ENCODE measurements at regions not wholly inside any gene's neighbourhood (a gene's known extent, or its start where the extent isn't known, plus 50 kb on each side); places are given as distances from the start of the nearest gene placed in this dataset.
A peak's percentile ranks its signal among the peaks of the same experiment; 100 is the strongest.

- DNase-seq (ENCODE audit: low spot score) = no peak
These were observed 113.8 kb upstream of the ARMC2 start for GRCh38 chr6:108734271-108734922.

DNA sequence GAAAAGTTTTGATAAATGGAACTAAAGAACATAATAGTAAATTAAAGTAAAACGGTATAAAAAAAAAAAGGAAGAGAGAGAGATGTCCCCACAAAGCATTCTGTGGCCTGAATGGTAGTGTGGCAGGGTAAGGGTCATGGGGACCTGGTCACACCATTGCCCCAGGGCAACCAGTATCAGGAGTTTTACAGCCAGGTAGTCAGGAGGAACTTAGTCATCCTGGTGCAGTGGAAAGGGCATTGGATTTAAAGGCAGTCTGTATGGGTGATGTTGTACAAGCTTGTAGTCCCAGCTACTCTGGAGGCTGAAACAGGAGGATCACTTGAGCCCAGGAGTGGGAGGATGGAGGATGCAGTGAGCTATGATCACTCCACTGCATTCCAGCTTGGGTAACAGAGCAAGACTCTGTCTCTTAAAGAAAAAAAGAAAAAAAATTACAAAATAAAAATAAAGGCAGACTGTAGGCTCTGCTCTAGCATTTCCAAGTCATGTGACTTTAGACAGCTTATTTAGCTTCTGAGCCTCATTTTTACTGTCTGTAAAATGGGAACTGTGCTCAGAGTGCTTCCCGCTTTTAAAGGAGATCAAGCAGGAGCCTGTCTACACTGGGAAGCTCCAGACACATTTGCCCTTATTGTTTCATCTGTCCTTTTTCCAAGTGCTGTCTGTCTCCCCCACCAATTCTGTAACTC, 112.8 kb upstream of the ARMC2 start:
- DNase-seq (ENCODE audit: low spot score) = no peak

DNA sequence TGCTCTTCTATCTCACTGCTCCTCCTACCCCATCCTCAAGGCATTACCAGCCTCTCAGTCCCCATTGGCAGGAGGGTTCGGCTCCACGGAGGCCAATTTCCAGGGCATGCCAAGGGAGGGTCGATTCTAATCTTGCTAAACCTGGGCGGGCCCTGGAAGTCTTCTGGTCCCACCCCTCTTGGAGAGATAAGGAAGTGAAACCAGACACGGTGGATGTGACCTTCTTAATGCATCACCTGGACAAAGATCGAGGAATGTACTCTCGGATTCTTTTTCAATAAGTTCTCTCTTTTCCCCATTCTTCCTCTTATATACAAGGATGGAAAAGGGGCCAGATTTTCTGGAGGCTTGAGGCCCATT, 112.2 kb upstream of the ARMC2 start:
- no peak for DNase-seq (ENCODE audit: low spot score)

DNA sequence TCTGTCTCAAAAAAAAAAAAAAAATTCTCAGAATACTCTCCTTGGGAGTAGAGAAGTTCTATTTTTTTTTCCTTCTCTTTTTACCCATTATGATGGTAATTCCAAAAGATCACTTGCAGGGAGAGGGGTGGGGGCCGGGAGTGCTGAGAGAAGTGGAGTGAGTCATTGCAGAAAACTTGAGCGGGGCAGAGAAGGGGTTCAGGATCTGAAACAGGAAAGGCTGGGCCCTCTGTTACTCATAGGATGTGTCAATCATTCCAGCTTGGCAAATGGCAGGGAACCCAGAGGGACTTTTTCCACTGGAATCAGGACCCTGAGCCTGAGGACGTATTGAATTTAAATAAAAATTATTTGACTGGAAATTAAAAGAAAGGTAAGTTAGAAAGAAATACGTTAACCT, 111.4 kb upstream of the ARMC2 start:
- peak; percentile 85 for DNase-seq (ENCODE audit: low spot score)

- DNase-seq (ENCODE audit: low spot score) = peak; percentile 91
These were observed 110.4 kb upstream of the ARMC2 start for GRCh38 chr6:108737594-108738546.

GRCh38 chr6:108738684-108739416, 109.4 kb upstream of the ARMC2 start:
- DNase-seq (ENCODE audit: low spot score) = no peak

DNA sequence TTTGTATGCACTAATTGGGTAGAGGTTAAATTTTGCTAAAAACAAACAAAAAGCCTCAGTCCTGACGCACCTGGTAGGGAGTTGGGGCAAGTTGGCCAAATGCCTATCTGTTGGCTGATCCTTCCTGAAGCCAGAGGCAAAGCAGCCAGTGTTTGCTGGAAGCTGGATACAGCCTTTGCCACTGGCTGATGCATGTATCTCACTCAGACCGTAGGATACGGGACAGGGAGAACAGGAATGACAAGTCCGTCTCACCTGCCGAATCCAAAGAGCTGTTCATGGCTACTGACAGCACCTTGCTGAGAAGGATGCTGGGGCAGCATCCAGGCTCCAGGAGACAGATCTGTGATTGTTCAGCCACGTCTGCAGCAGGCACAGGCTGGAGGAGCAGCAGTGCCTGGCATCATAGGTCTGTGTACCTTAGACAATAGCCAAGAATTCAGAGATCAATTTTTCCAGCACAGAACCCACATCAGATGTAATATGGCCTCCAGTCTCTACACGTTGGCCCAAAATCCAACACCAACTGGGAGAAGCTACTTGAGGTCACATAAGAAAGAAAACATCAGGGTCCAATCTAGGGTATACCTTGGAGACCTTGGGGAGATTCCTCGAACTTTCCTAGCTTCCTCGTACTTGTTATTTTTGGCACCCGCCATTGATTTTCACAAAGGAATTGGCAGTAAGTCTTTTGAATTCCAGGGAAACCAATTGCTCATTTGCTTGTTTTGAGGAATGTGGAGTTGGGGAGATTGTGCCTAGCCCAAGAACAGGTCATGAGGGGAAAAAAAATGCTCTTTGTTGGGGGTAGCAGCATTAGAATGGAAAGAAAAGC, 108.5 kb upstream of the ARMC2 start:
- no peak for DNase-seq (ENCODE audit: low spot score)

- no peak for DNase-seq (ENCODE audit: low spot score)
These were observed 106.8 kb upstream of the ARMC2 start for GRCh38 chr6:108741331-108741989.

DNA sequence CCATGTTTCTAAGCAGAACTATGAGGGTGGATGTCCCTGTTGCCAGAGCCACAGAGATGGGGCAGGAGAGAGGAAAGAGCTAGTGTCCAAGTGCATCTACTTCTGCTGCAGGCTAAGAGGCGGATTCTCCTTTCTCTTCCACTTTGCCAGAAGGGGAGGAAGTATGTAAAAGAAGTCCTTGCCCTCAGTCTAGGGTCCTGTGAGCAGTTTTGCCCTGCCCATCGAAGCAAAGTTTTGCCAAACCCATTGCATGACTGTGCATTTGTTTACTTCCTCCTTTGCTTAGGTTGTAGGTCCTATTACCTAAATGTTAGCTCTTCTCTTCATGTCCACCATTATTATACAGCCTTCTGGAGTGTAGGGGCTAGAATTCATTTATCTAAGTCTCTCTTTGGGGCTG, 106.2 kb upstream of the ARMC2 start:
- no peak for DNase-seq (ENCODE audit: low spot score)

GRCh38 chr6:108744244-108744972, 103.8 kb upstream of the ARMC2 start:
- no peak for DNase-seq (ENCODE audit: low spot score)

DNA sequence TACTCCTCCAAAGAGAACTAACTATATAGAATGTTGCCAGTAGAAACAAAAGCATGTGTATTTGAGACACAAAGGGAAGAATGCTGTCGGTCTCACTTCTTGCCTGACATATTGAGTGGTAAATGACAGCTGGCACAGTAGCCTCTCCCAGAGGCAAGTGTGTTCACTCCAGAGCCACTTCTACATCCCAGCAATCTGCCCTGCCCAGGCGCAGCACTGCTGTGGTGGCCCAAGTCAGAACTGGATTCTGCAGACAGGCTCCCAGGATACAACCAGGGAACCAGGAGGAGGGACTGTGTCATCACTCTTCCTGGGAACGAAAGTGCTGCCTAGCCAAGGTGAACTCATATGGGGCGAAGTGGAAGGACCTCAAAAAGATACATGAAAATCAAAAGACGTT, 103.2 kb upstream of the ARMC2 start:
- DNase-seq (ENCODE audit: low spot score) = no peak

DNA sequence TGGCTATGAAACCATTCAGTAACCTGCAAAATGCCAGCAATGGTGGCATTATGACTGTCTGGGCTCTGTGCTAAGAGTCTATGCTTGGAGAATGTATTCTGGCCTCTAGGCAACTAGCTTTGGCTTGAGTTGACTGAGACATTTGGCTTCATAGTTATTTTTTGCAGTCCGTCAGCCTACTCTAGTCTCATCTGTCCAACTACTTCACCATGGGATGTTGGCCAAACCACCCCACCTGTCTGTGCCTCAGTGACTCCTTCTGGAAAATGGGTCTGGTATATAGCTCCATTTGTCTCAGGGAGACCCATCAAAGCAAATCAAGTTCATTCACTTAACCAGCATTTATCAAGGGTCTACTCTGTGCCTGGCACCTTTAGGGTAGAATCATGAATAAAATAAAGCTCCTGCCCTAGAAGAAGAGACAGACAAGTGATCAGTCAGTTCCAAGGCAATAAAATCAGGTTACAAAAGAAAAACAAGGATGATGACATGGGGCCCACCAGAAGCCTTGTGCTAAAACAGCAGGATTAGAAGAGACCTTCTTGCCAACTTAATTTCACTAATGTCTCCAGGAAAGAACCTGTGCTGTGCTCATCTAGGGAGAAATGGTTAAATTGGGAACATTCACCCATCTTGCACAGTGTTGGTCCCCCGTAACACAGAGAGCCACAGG, 102.4 kb upstream of the ARMC2 start:
- DNase-seq (ENCODE audit: low spot score) = no peak

DNA sequence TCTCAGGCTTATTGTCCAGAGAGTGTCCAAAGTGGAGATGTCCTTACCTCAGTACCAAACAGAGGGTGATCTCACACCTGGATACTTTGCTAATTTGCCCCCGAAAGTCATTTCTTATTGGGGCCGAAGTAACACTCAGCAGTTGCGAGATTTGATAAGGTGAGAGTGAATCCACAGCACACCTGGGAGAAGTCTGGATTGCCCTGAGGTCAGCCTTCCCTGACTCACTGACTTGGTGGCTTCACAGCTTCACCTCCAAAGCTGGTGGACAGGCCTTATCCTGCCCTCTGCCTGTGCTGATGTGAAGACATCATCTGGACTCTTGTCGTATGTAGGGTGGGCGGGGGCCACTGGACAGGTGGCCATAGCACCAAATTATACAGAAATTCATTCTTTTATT, 101.9 kb upstream of the ARMC2 start:
- DNase-seq (ENCODE audit: low spot score) = no peak

- DNase-seq (ENCODE audit: low spot score) = no peak
These were observed 101.2 kb upstream of the ARMC2 start for GRCh38 chr6:108746836-108747575.

DNA sequence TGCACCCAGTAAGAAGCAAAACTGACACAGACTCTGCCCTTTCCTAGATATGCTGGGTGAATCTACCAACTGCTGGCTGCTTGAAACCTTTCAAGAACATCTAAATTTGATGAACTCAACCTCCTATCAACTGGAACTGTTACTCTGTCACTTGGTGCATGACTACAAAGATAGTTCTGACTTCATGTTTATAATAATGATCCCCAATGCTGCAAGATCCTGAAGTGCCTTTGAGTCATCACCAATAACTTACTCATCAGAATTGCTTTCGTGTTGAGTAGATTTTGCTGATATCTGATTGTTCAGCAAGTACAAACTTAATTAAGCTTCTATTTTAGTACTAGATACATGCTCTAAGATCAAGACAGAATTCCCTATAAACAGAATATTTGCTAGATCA, 100.2 kb upstream of the ARMC2 start:
- no peak for DNase-seq (ENCODE audit: low spot score)

- DNase-seq (ENCODE audit: low spot score) = no peak
These were observed 99.3 kb upstream of the ARMC2 start for GRCh38 chr6:108748959-108749358.

GRCh38 chr6:108750801-108751200, 97.4 kb upstream of the ARMC2 start:
- no peak for DNase-seq (ENCODE audit: low spot score)

DNA sequence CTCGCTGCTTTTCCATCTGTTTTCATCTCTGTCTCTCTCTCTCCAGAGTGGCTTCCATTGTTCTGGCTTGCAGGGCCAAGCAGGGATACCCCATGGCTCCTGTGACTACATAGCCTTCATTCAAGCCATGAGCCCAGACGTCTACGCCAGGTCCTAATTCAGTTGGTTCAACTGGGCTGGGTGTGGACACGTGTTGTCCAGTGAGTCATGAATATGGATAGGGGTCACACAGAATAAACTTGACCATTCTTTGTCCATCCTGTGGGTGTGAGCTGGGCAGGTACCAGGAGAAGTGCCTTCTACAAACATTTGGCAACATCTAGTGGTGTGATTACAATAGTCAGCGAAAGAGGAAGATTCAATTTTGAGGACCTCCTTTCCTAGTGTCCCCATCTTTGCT, 96.9 kb upstream of the ARMC2 start:
- no peak for DNase-seq (ENCODE audit: low spot score)
